Epithelial cell of proximal tubule (primary cell): ENCODE measurements at regions not wholly inside any gene's neighbourhood (a gene's known extent, or its start where the extent isn't known, plus 50 kb on each side); places are given as distances from the start of the nearest gene placed in this dataset.
"Not testable (repeated sequence)": the region's sequence is repeated elsewhere in the genome, so short reads cannot be mapped to it uniquely, and the experiment has no call there.

Experiments
- DNase-seq: peaks from one replicate; pipeline ENCODE4 v3.0.0-alpha.2; 2011; ENCODE audit warnings: low read depth
- H3K4me3 ChIP-seq: 2 replicates; pipeline ENCODE4 v1.5.1; 2011; ENCODE audit warnings: low read depth, mild to moderate bottlenecking, low read length
- CTCF ChIP-seq: conservative IDR thresholded peaks from 2 replicates; pipeline ENCODE4 v1.5.1; 2012; ENCODE audit warnings: low read depth, mild to moderate bottlenecking, low read length

- no peak overlapping the region for H3K4me3 ChIP-seq
- TF ChIP-seq CTCF, result no peak
- DNase-seq, result no peak
Measured at GRCh38 chr1:60886090-60886489, 196.3 kb upstream of the NFIA start.

- no peak for DNase-seq
- no peak overlapping the region for H3K4me3 ChIP-seq
- no peak for TF ChIP-seq CTCF
Measured at GRCh38 chr1:60880202-60880601, 202.2 kb upstream of the NFIA start.

- TF ChIP-seq CTCF, result no peak
- DNase-seq, result peak; percentile 12
- H3K4me3 ChIP-seq, result no peak overlapping the region
Measured at GRCh38 chr1:60878323-60878722, 204.0 kb upstream of the NFIA start.

- no peak for TF ChIP-seq CTCF
- DNase-seq, result no peak
- H3K4me3 ChIP-seq, result no peak overlapping the region
Measured at GRCh38 chr1:60877376-60877775, 205.0 kb upstream of the NFIA start.

- DNase-seq, result no peak
- TF ChIP-seq CTCF, result no peak
- no peak overlapping the region for H3K4me3 ChIP-seq
Measured at GRCh38 chr1:60876952-60877351, 205.4 kb upstream of the NFIA start.

- no peak for DNase-seq
- no peak overlapping the region for H3K4me3 ChIP-seq
- TF ChIP-seq CTCF, result no peak
Measured at GRCh38 chr1:60875138-60875537, 207.2 kb upstream of the NFIA start.

GRCh38 chr1:60874718-60875117 is 207.6 kb upstream of the NFIA start:
- DNase-seq, result peak; percentile 10
- TF ChIP-seq CTCF, result no peak
- H3K4me3 ChIP-seq, result no peak overlapping the region

GRCh38 chr1:60873396-60873795 is 209.0 kb upstream of the NFIA start:
- not testable (repeated sequence) for DNase-seq, H3K4me3 ChIP-seq
